ENCODE measurements at regions not wholly inside any gene's neighbourhood (a gene's known extent, or its start where the extent isn't known, plus 50 kb on each side); places are given as distances from the start of the nearest gene placed in this dataset.

DNA sequence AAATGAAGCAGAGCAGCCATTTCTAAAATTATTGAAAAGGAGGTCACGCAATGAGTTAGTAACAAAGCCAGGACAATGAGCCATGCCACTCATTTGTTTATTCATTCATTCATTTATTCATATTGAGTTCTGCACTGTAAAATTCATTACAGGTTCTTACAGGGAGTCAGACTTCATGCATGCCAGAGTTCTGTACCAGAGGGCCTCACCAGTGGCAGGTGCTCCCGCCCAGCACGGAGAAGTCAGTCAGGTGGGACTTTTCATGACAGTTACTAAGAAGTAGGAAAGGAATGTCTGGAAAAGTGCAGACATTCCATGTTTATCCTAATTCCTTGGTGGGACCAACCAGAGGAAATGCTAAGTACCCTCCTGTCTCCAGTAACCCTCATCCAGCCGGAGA is 217.5 kb upstream of the BLID start:
- TF ChIP-seq, protein P1, sequence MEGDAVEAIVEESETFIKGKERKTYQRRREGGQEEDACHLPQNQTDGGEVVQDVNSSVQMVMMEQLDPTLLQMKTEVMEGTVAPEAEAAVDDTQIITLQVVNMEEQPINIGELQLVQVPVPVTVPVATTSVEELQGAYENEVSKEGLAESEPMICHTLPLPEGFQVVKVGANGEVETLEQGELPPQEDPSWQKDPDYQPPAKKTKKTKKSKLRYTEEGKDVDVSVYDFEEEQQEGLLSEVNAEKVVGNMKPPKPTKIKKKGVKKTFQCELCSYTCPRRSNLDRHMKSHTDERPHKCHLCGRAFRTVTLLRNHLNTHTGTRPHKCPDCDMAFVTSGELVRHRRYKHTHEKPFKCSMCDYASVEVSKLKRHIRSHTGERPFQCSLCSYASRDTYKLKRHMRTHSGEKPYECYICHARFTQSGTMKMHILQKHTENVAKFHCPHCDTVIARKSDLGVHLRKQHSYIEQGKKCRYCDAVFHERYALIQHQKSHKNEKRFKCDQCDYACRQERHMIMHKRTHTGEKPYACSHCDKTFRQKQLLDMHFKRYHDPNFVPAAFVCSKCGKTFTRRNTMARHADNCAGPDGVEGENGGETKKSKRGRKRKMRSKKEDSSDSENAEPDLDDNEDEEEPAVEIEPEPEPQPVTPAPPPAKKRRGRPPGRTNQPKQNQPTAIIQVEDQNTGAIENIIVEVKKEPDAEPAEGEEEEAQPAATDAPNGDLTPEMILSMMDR (IDR thresholded peaks at IDR 0.05; ENCODE audit: insufficient read depth, low read length, missing control alignments) = no peak
- POLR2A ChIA-PET = no interaction called here
- CTCF ChIA-PET = no interaction called here
- no peak overlapping the region for H3K4me3 ChIP-seq (ENCODE audit: low read depth, low read length)
- DNase-seq (ENCODE audit: low read depth, low spot score) = no peak

DNA sequence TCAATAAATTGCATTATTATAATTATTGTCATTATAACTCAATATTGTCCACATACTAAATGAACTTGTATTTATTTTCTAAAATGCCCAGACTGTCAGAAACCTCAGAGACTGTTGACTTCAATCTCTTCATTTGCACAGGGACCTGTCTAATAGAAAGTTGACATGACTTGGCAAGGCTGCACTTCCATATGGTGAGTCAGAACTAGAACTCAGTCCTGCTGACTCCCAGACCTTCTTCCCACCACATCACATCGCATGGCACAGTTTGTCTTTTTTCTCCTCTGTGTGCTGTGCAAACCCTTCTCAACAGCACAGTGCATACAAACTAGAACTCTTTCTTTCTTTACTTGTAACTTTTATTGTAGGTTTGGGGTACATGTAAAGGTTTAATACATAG is 215.1 kb upstream of the BLID start:
- CTCF ChIA-PET = no interaction called here
- no peak for DNase-seq (ENCODE audit: low read depth, low spot score)
- TF ChIP-seq, protein P1 (IDR thresholded peaks at IDR 0.05; ENCODE audit: insufficient read depth, low read length, missing control alignments) = no peak
- H3K4me3 ChIP-seq (ENCODE audit: low read depth, low read length) = no peak overlapping the region
- POLR2A ChIA-PET = no interaction called here

DNA sequence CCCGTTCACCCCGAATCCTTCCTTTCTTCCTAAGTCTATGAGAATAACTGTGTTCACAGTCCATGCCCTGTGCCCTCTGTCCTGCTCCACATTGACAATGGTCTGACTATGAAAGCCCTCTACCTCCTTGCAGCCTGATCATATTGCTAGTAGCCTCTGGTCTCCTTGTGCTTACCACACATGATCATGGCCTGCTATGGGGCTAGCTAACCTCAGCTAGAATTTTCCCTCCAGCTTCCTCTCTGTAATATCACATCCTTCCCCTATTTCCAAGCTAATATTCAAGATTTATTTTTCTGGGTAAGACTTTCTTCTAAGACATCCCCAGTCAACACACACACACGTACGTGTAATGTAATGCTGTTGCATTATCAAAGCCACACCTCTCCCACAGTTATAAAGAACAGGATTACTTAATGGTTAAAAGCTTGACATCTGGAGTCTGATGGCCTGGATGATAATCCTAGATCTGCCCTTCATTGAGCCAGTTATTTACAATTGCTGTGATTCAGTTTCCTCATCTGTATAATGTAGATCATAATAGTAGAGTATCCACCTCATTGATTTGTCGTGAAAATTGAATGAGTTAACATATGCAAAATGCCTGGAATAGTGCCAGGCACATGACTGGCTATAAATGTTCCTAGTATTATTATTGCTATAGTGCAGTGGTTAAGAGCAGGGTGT is 214.4 kb upstream of the BLID start:
- DNase-seq (ENCODE audit: low read depth, low spot score) = no peak
- CTCF ChIA-PET = no interaction called here
- TF ChIP-seq, protein P1 (IDR thresholded peaks at IDR 0.05; ENCODE audit: insufficient read depth, low read length, missing control alignments) = no peak
- no peak overlapping the region for H3K4me3 ChIP-seq (ENCODE audit: low read depth, low read length)
- POLR2A ChIA-PET = no interaction called here

DNA sequence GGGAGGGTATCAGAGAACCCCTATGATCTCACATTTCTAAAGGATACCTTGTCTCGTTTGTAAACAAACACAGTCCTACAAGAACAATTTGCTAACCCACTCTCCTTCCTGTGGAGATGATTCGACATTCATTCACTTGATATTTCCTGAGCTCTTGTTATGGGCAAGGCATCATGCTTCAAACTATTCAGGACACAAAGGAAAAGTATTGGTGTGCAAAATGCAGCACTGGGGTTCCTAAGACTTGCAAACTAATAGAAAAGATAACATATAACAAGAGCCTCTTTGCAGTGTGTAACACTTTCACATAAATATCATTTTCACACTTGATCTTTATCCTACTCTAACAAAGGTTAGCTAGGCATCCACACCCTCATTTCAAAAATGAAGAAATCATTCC is 211.5 kb upstream of the BLID start:
- H3K4me3 ChIP-seq (ENCODE audit: low read depth, low read length) = no peak overlapping the region
- ChIA-PET POLR2A (no interaction called here), CTCF (no interaction called here)
- DNase-seq (ENCODE audit: low read depth, low spot score) = no peak
- TF ChIP-seq, protein P1 (IDR thresholded peaks at IDR 0.05; ENCODE audit: insufficient read depth, low read length, missing control alignments) = no peak

DNA sequence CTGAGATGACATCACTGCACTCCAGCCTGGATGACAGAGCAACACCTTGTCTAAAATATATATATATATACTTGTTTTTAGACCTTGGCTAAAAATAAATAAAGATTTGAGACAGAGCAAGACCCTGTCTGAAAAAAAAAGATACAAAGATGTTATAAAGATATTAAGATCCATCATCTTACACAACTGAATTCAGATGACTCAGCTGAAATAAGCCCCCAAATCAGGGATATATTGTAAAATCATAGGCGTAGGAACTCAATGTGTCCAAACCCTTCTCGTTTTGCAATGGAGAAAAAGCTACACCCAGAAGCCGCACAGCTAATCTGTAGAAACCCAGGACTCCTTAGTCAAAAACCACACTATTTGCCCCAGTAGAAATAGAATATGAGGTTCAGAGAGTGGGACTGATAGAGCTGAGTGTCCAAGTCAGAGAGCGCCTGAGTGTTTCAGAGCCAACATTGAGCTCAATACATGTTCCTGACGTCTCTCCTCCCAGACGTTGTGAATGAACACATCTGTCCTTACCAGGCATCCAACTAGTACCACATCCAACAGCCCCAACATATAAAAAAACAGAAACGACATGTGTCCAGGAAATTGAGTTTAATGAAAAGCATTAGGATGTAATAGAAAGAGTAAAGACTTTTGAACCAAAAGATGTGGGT is 207.9 kb upstream of the BLID start:
- no peak overlapping the region for H3K4me3 ChIP-seq (ENCODE audit: low read depth, low read length)
- ChIA-PET POLR2A (no interaction called here), CTCF (interaction anchor here (1.5 kb wide), 1 partner anchor 8 kb away, joined by 3 read pairs; no protein-coding TSS in a partner anchor)
- TF ChIP-seq, protein P1 (IDR thresholded peaks at IDR 0.05; ENCODE audit: insufficient read depth, low read length, missing control alignments) = no peak
- no peak for DNase-seq (ENCODE audit: low read depth, low spot score)

DNA sequence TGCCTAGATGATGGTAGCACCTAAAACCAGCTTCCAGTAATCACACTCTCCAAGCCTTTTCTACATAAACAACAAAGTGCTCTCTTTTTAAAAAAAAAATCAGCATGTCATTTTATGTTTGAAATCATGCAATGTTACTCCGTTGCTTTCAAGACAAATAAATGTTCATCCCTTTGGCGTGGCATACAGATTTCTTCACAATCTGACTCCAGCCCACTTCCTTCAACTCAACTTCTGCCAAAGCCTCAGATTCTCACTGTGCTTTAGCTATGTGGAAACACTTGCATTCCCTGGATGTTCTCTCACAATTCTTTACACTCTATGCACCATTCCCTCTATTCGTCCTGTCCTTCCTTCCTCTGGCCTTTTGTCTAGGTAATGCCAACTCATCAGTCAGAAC is 206.3 kb upstream of the BLID start:
- DNase-seq (ENCODE audit: low read depth, low spot score) = no peak

More for the DNA sequence above, 206.3 kb upstream of the BLID start:
- ChIA-PET POLR2A (no interaction called here), CTCF (no interaction called here)
- TF ChIP-seq, protein P1 (IDR thresholded peaks at IDR 0.05; ENCODE audit: insufficient read depth, low read length, missing control alignments) = no peak
- no peak overlapping the region for H3K4me3 ChIP-seq (ENCODE audit: low read depth, low read length)

All from AG04449 (cell line).